ENCODE measurements at regions not wholly inside any gene's neighbourhood (a gene's known extent, or its start where the extent isn't known, plus 50 kb on each side); places are given as distances from the start of the nearest gene placed in this dataset.
"Not testable (repeated sequence)": the region's sequence is repeated elsewhere in the genome, so short reads cannot be mapped to it uniquely, and the experiment has no call there.

DNA sequence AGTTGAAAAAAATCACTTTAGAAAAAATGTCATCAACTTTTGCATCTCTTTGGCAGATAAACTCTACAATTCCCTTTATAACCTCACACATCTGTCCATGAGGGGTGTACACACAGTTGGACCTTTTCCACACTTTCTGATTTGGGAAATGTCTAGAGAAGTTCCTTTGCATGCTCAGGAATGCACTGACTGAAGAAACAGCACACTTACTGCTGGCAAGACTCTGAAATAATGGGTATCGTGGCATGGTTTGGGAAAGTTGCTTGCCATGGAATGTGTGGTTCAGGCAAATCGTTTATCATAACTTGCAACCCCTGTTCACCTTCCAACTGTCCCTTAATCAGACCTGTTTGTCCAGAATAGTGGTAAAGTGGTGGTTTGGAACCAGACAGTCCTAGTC lies 135.3 kb upstream of the TGFBR2 start:
- no peak for DNase-seq (ENCODE audit: low read depth)

GRCh38 chr3:30471796-30472489 lies 134.5 kb upstream of the TGFBR2 start:
- DNase-seq (ENCODE audit: low read depth) = no peak

DNA sequence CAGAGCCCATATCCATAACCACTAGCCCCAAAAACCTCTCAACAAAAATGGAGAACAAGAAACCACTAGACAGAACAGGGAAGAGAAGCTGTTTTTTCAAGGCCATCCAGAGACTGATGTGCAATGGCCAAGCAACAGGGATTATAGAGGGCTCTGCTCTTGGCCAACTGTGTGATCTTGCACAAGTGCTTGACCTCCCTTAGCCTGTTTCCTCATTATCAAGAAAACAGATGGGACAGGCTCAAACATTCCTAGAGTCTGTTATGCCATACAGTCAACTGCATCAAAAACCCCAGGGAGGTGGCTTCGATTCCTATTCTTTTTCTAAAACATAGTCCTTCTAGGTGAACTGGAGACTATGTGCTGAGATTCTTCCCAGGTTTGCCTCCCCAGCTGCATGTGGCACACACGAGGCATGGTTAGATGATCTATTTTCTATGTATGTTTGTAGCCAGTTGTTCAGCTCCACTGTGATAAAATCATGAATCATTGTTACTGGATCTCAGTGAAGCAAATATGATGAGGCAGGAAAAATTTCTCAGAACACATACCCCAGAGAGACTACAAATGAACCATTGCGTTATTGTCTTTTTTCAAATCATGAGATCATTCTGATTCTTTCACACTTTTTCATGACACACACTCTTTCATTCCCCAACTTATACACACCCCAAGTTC lies 132.9 kb upstream of the TGFBR2 start:
- no peak for DNase-seq (ENCODE audit: low read depth)

DNA sequence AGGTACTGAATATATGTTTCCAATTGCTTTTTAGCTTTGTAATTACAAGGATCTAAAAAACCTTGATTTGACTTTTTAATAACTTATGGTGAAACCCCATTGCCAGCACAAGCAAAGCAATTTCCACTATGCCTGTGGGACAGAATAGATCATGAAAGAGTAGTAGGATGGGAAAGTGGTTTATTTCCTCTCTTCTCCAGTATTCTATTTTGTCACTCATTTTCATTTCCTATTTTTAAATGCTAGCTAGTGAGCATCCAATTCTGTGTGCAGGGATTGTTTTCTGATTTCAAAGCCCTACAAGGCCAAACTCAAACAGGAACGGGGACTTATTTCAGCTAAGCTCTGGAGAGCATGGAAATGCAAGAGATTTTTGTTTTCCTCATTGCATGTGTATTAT lies 132.0 kb upstream of the TGFBR2 start:
- DNase-seq (ENCODE audit: low read depth) = no peak

GRCh38 chr3:30475038-30475808 lies 131.2 kb upstream of the TGFBR2 start:
- DNase-seq (ENCODE audit: low read depth) = peak; percentile 13

DNA sequence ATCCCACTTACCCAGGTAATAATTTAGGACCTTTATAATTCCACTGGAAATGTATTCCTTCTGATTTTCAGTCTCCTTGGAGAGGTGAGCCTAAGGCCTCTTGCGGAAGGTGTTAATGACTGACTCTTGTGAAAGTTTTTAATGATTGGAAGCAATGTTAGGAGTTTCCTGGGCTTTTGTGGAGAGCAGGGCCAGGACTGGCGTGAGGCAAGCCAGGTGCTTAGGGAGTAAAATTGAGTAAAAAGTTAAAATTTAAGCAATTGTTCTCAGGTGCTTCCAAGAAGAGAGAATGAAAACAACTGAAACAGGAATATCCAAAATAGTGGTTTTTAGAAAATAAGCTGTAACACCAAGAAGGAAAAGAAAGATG lies 130.6 kb upstream of the TGFBR2 start:
- DNase-seq (ENCODE audit: low read depth) = no peak

- no peak for DNase-seq (ENCODE audit: low read depth)
Measured at GRCh38 chr3:30476368-30477084, 129.9 kb upstream of the TGFBR2 start.

- DNase-seq (ENCODE audit: low read depth) = no peak
Measured at GRCh38 chr3:30477149-30477921, 129.1 kb upstream of the TGFBR2 start.

- DNase-seq (ENCODE audit: low read depth) = not testable (repeated sequence)
Measured at GRCh38 chr3:30479737-30480136, 126.7 kb upstream of the TGFBR2 start.

DNA sequence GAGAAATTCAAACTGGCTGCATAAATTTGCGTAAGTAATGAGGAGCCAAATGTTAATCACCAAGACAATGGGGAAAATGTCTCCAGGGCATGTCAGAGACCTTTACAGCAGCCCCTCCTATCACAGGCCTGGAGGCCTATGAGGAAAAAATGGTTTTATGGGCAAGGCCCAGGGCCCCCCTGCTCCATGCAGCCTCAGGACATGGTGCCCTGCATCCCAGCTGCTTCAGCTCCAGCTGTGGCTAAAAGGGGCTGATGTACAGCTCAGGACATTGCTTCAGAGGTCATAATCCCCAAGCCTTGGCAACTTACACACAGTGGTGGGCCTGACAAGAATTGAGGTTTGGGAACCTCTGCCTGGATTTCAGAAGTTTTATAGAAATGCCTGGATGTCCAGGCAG lies 126.2 kb upstream of the TGFBR2 start:
- not testable (repeated sequence) for DNase-seq (ENCODE audit: low read depth)

DNA sequence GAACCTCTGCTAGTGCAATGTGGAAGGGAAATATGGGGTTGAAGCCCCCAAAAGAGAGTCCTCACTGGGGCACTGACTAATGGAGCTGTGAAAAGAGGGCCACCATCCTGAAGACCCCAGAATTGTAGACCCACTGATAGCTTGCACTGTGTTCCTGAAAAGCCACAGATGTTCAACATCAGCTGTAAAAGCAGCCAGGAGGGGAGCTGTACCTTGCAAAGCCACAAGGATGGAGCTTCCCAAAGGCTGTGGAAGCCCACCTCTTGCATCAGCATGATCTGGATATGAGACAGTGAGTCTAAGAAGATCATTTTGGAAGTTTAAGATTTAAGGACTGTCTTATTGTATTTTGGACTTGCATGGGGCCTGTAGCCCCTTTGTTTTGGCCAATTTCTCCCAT lies 125.8 kb upstream of the TGFBR2 start:
- DNase-seq (ENCODE audit: low read depth) = no peak

DNA sequence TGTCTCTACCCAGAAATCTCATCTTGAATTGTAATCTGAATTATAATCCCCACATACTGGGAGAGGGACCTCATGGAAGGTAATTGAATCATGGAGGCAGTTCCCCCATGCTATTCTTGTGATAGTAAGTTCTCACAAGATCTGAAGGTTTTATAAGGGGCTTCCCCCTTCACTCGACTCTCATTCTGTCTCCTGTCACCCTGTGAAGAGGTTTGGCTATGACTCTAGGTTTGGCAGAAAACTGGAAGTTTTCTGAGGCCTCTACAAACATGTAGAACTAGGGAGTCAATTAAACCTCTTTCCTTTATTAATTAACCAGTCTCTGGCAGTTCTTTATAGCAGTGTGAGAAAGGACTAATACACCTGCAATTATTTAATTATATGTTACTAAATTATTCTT lies 125.2 kb upstream of the TGFBR2 start:
- DNase-seq (ENCODE audit: low read depth) = no peak

DNA sequence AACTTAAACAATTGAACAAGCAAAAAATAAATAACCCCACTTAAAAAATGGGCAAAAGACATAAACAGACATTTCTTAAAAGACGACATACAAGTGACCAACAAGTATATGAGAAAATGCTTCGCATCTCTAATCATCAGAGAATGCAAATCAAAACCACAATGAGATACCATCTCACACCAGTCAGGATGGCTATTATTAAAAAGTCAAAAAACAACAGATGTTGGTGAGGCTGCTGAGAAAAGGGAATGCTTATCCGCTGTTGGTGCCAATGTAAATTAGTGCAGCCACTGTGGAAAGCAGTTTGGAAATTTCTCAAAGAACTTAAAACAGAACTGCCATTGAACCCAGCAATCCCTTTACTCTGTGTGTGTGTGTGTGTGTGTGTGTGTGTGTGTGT lies 122.2 kb upstream of the TGFBR2 start:
- DNase-seq (ENCODE audit: low read depth) = not testable (repeated sequence)

DNA sequence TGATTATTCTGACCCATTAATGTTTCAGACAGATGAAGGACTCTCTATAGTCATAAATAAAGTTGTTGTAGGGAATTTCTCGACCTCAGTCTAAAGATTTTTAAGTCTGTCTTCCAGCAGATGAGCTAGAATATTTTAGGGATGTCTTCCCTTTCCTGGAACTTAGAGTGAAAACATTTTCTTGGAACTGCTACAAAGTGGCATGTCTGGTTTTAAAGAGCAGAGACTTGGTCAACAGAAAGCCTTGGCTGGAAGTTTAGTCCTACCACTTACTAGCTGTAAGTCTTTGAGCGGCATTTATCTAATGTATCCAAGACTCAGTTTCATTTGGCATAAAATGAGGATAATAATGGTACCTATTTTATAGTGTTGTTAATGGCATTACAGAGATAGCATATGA lies 120.0 kb upstream of the TGFBR2 start:
- DNase-seq (ENCODE audit: low read depth) = no peak

- no peak for DNase-seq (ENCODE audit: low read depth)
Measured at GRCh38 chr3:30488070-30488756, 118.2 kb upstream of the TGFBR2 start.

DNA sequence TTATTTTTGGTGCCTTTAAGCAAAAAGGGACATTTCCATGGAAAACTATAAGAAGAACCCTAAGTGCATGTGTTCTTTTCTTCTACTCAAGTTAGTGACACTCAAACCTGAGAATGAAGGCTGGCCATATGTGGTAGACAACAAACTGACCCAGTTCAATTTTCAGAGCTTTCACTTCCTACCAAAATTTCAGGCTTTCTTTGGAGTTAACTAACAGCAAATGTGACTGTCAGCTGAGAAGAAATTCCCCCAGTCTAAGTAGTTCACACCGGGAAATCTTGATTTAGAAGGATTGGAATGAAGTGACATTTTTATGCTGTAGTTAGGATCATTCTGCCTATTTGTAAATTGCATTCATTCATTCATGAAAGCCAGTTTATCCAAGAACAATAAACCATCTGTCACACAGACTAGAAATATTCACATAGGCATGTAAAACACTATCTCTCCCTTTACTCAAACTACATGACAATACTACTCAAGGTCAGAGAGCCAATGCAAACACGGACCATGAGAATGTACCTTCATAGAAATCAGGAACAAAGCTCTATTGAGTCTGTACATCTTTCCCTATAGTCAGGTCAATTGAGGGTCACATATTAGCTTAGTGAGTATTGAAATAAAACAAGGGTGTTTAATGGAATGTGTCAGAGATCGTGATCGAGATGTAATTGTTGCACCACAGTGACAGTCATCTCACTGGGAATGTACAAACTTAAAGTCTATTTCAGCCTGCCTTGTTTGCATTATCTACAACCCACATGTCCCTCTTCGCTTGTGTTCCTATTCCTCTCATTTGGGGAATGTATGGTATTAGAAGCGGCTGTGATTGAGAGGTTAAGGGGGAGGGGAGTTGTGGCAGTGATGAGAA lies 113.8 kb upstream of the TGFBR2 start:
- DNase-seq (ENCODE audit: low read depth) = no peak

DNA sequence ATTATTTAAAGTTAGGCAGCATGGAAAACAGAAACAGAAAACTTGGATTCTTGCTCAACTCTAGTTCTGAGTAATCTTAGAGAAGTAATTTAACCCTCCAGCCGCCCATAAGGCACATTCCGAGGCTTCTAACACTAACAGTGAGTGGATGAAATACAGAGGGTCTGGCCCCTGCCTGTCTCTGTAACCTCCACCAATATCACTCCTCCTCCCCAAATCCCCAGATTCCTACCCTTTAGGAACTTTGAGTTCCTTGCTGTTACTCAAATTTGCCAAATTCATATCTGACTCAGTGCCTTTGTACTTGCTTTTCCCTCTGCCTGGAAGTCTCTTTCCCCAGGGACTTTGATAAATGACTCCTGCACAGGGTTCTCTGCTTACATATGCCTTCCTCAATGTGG lies 112.5 kb upstream of the TGFBR2 start:
- DNase-seq (ENCODE audit: low read depth) = no peak

DNA sequence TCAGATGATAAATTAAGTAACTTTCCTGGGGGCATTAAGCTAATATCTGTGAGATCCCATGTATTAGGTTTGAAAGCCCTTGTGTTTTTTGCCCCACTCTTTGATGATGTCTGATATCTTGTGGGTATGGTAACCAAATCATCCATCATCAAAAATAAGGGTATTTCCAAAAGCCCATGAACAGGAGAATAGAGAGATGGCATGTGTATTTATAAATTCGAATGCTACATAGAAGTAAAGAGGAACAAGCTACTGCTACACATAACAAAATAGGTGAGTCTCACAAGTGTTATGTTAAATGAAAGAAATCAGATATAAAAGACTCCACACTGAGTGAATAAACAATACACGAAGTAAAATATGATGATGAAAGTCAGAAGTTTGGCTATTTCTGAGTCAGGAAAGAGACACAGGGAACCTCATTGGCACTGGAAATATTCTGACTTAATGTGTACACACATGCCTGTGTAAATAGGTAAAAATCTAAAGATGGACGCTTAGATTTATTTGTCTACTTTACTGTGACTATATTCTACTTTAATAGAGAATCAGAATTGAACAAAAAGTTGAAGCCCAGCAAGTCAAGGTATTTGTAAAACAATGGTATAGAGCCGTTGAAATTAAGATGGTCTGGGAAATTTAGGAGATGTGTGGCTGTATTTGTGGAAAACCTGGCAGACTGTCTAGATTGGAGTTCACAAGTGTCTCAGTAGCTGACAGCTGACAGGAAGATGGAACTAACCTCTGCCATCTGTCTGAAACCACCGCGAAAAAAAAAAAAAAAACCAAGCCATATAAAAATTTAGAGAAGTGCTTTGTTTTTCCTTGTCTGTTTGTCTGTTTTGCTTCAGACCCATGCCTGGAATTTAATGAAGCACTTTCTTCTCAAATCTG lies 111.0 kb upstream of the TGFBR2 start:
- no peak for DNase-seq (ENCODE audit: low read depth)
